Suprapubic skin (tissue), 4 donors: ENCODE measurements at regions not wholly inside any gene's neighbourhood (a gene's known extent, or its start where the extent isn't known, plus 50 kb on each side); places are given as distances from the start of the nearest gene placed in this dataset.

Experiments
- EP300 ChIP-seq: sonication (generic); formaldehyde crosslinking; IDR thresholded peaks from one replicate; pipeline ENCODE4 v1.6.1; 2017; ENCODE audit warnings: antibody characterized with exemption
- POLR2A ChIP-seq, 2 donors: fragments of 450-650 bp; IDR thresholded peaks; one replicate each; pipeline ENCODE4 v1.6.1; 2017; ENCODE audit warnings: antibody characterized with exemption in 2 of 2, mild to moderate bottlenecking in 2 of 2, moderate library complexity in 2 of 2
- POLR2AphosphoS5 ChIP-seq, 3 donors: sonication (generic); formaldehyde crosslinking; IDR thresholded peaks; one replicate each; pipeline ENCODE4 v1.6.1; 2017; ENCODE audit warnings: antibody characterized with exemption in 3 of 3
- TF ChIP-seq, protein P1 (sequence below), 2 donors: fragments of 200-600 bp in 1 of 2; fragments of 450-650 bp in 1 of 2; sonication (generic) in 1 of 2; IDR thresholded peaks; one replicate each; pipeline ENCODE4 v1.5.1; 2016 to 2019; ENCODE audit warnings: antibody characterized with exemption in 2 of 2, mild to moderate bottlenecking in 1 of 2, moderate library complexity in 1 of 2

- no peak for TF ChIP-seq POLR2AphosphoS5 (IDR thresholded peaks at IDR 0.05)
- TF ChIP-seq POLR2A (IDR thresholded peaks at IDR 0.05), result no peak
- TF ChIP-seq, protein P1, sequence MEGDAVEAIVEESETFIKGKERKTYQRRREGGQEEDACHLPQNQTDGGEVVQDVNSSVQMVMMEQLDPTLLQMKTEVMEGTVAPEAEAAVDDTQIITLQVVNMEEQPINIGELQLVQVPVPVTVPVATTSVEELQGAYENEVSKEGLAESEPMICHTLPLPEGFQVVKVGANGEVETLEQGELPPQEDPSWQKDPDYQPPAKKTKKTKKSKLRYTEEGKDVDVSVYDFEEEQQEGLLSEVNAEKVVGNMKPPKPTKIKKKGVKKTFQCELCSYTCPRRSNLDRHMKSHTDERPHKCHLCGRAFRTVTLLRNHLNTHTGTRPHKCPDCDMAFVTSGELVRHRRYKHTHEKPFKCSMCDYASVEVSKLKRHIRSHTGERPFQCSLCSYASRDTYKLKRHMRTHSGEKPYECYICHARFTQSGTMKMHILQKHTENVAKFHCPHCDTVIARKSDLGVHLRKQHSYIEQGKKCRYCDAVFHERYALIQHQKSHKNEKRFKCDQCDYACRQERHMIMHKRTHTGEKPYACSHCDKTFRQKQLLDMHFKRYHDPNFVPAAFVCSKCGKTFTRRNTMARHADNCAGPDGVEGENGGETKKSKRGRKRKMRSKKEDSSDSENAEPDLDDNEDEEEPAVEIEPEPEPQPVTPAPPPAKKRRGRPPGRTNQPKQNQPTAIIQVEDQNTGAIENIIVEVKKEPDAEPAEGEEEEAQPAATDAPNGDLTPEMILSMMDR (IDR thresholded peaks at IDR 0.05), result no peak
- no peak for TF ChIP-seq EP300
Measured at GRCh38 chr16:22751104-22751667, 62.8 kb upstream of the HS3ST2 start.
